HCT116 (cell line): ENCODE measurements at regions not wholly inside any gene's neighbourhood (a gene's known extent, or its start where the extent isn't known, plus 50 kb on each side); places are given as distances from the start of the nearest gene placed in this dataset.

Experiments
- ATAC-seq: fragments of 200-7000 bp; cut with Tn5 transposase; 2 replicates; pipeline ENCODE4 v1.9.1; 2020; ENCODE audit warnings: mild to moderate bottlenecking, moderate library complexity
- BruUV-seq: library from RNA; stranded (reverse); fragments of 400-500 nt; replicated peaks from 2 replicates; lab custom pipeline; 2021; lab: Mats Ljungman, UMichigan
- CTCF ChIA-PET: fragments of 300-600 bp; sonication (Branson Sonifier 250); formaldehyde crosslinking; loops from one replicate; lab custom pipeline; 2021; ENCODE audit warnings: antibody characterized with exemption; lab: Charles Lee
- POLR2A ChIA-PET: fragments of 300-600, 350-600 bp; sonication (Branson Sonifier 250); formaldehyde crosslinking; loops from one replicate; lab custom pipeline; 2021; ENCODE audit warnings: antibody characterized with exemption; lab: Charles Lee
- RAD21 ChIA-PET, 2 experiments: fragments of 300-600 bp; sonication (Branson Sonifier 250); formaldehyde crosslinking; loops; one replicate each; lab custom pipeline; 2023; ENCODE audit warnings: low total read pairs in 2 of 2; ENCODE audit not compliant: uncharacterized antibody in 2 of 2, unreplicated experiment in 2 of 2, low non-redundant PET in 1 of 2; lab: Charles Lee
- DNase-seq: peaks from one replicate; pipeline ENCODE4 v3.0.0-alpha.2; 2010; ENCODE audit warnings: low read depth, low spot score
- H2AFZ ChIP-seq: fragments of 200-600 bp; shearing (Covaris generic), sonication (generic); 2 replicates; pipeline ENCODE4 v1.6.1; 2017; ENCODE audit warnings: low read depth, mixed run types, mixed read lengths, antibody characterized with exemption, low read length; ENCODE audit not compliant: poor library complexity, severe bottlenecking
- H3K27ac ChIP-seq: 2 replicates; pipeline ENCODE4 v1.5.1; 2012; ENCODE audit warnings: low read depth, low read length
- H3K27me3 ChIP-seq: fragments of 200-600 bp; sonication (generic); 2 replicates; pipeline ENCODE4 v1.6.1; 2016; ENCODE audit warnings: mixed run types, low read length, mixed read lengths; ENCODE audit not compliant: insufficient read depth
- H3K36me3 ChIP-seq, 2 experiments: fragments of 200-500 bp in 1 of 2; fragments of 200-600 bp in 1 of 2; sonication (Bioruptor generic) in 1 of 2; sonication (generic) in 1 of 2; 2 replicates each; pipeline versions ENCODE4 v1.5.1 to v1.6.1; 2014 to 2016; ENCODE audit warnings: low read length in 2 of 2, inconsistent platforms in 1 of 2, mixed read lengths in 1 of 2, mixed run types in 1 of 2; ENCODE audit not compliant: insufficient read depth in 2 of 2, control insufficient read depth in 1 of 2
- H3K4me1 ChIP-seq, 2 experiments: fragments of 200-600 bp in 1 of 2; sonication (generic) in 1 of 2; 2 replicates each; pipeline versions ENCODE4 v1.5.1 to v1.6.1; 2012 to 2017; ENCODE audit warnings: low read length in 2 of 2, inconsistent platforms in 1 of 2, mild to moderate bottlenecking in 1 of 2, mixed read lengths in 1 of 2, mixed run types in 1 of 2, moderate library complexity in 1 of 2; ENCODE audit not compliant: insufficient read depth in 2 of 2, control insufficient read depth in 1 of 2
- H3K4me2 ChIP-seq: fragments of 200-600 bp; sonication (generic); 2 replicates; pipeline ENCODE4 v1.6.1; 2017; ENCODE audit warnings: mixed run types, low read length, mixed read lengths
- H3K4me3 ChIP-seq, 2 experiments: fragments of 200-600 bp in 1 of 2; sonication (generic) in 1 of 2; replicated peaks in 1 of 2; 2 replicates each; pipeline ENCODE4 v1.5.1; 2011 to 2016; ENCODE audit warnings: low read length in 2 of 2, control low read depth in 1 of 2, low read depth in 1 of 2, mild to moderate bottlenecking in 1 of 2, mixed read lengths in 1 of 2, mixed run types in 1 of 2
- H3K79me2 ChIP-seq: fragments of 200-600 bp; sonication (generic); 2 replicates; pipeline ENCODE4 v1.6.1; 2017; ENCODE audit warnings: mild to moderate bottlenecking, mixed run types, low read length, moderate library complexity, mixed read lengths; ENCODE audit not compliant: insufficient read depth
- H3K9ac ChIP-seq: fragments of 200-600 bp; sonication (generic); 2 replicates; pipeline ENCODE4 v1.6.1; 2016; ENCODE audit warnings: low read length, mixed read lengths
- H3K9me2 ChIP-seq: fragments of 200-600 bp; sonication (generic), shearing (Covaris generic); 2 replicates; pipeline ENCODE4 v1.6.1; 2017; ENCODE audit warnings: mixed run types, mild to moderate bottlenecking, moderate library complexity; ENCODE audit not compliant: insufficient read depth
- H3K9me3 ChIP-seq, 2 experiments: fragments of 200-500 bp in 1 of 2; fragments of 200-600 bp in 1 of 2; sonication (Bioruptor generic) in 1 of 2; sonication (generic) in 1 of 2; 2 replicates each; pipeline ENCODE4 v1.6.1; 2014 to 2017; ENCODE audit warnings: low read length in 2 of 2, mixed read lengths in 2 of 2, inconsistent platforms in 1 of 2, low read depth in 1 of 2, mild to moderate bottlenecking in 1 of 2, mixed run types in 1 of 2, moderate library complexity in 1 of 2; ENCODE audit not compliant: control insufficient read depth in 1 of 2, insufficient read depth in 1 of 2
- H4K20me1 ChIP-seq: fragments of 200-600 bp; sonication (generic), shearing (Covaris generic); 2 replicates; pipeline ENCODE4 v1.6.1; 2017; ENCODE audit warnings: mixed run types, mild to moderate bottlenecking, moderate library complexity; ENCODE audit not compliant: insufficient read depth
- EGR1 ChIP-seq: IDR thresholded peaks from 2 replicates; pipeline ENCODE4 v1.6.1; 2012; ENCODE audit warnings: low read depth
- ELF1 ChIP-seq: IDR thresholded peaks from 2 replicates; pipeline ENCODE4 v1.6.1; 2012; ENCODE audit warnings: low read depth, borderline replicate concordance
- JUND ChIP-seq: IDR thresholded peaks from 2 replicates; pipeline ENCODE4 v1.6.1; 2012
- SIN3A ChIP-seq: IDR thresholded peaks from 2 replicates; pipeline ENCODE4 v1.6.1; 2012; ENCODE audit warnings: low read depth
- TCF7L2 ChIP-seq: IDR thresholded peaks from 2 replicates; pipeline ENCODE4 v1.7.0; 2011; ENCODE audit warnings: borderline replicate concordance, inconsistent platforms; ENCODE audit not compliant: insufficient read depth, insufficient read length; ENCODE audit errors: extremely low read depth
- ZNF274 ChIP-seq: fragments of 200-500 bp; sonication (Bioruptor generic); IDR thresholded peaks from 2 replicates; pipeline ENCODE4 v1.6.1; 2014; ENCODE audit warnings: mild to moderate bottlenecking, low read depth, low read length, inconsistent platforms
- intact Hi-C: fragments of 100-400 bp; cut with micrococcal nuclease; formaldehyde crosslinking; loops from 2 replicates; pipeline ENCODE4 v1.10.0; 2022
- TF ChIP-seq, protein P1 (sequence below), 3 experiments: fragments of 200-600 bp in 1 of 3; sonication (generic) in 1 of 3; IDR thresholded peaks in 2 of 3; conservative IDR thresholded peaks in 1 of 3; 2 replicates each; pipeline ENCODE4 v1.5.1; 2012 to 2017; ENCODE audit warnings: low read depth in 2 of 3, low read length in 2 of 3, antibody characterized with exemption in 1 of 3, borderline replicate concordance in 1 of 3, control low read depth in 1 of 3, mild to moderate bottlenecking in 1 of 3, mixed read lengths in 1 of 3, mixed run types in 1 of 3, moderate library complexity in 1 of 3; ENCODE audit not compliant: insufficient read depth in 1 of 3
- TF ChIP-seq, protein P2 (sequence below): IDR thresholded peaks from 2 replicates; pipeline ENCODE4 v1.6.1; 2011; ENCODE audit warnings: mild to moderate bottlenecking, low read length, moderate library complexity; ENCODE audit not compliant: insufficient replicate concordance; ENCODE audit errors: extremely low read depth
- TF ChIP-seq, protein P3 (sequence below): IDR thresholded peaks from 2 replicates; pipeline ENCODE4 v1.6.1; 2012

DNA sequence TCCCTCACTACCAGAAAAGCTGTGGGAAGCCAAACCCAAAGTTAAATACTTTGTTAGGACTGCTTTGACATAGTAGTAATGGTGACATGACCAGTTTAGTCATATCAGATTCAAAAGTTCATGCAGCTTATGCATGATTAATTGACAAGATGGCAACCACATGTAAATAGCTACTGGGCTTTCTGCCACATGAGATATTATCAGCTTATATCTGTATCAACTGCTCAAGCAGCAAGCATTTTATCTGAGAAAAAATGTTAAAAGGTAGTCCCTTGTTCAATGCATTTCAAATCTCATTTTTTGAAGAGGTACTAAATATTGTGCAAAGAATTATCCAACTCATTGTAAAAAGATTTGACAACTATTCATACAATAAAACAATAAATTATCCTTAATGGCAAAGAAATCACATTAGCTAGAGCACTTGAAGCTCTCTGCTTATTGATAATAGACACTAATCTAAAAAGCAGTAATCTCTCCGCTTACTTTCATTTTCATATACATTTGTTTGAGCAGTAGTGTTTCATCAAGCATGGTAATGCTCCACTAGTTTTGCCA, 993.6 kb upstream of the NXPH2 start:
- ChIA-PET RAD21 (no interaction called here), POLR2A (no interaction called here), CTCF (no interaction called here)
- ATAC-seq (no peak), DNase-seq (no peak)
- Histone ChIP-seq H3K27me3 (no peaks in the 10 kb centered on the region), H3K4me3 (no peak overlapping the region), H3K9me3 (no peaks in the 10 kb centered on the region), H3K79me2 (no peaks in the 10 kb centered on the region), H3K4me2 (no peak overlapping the region), H3K9ac (no peak overlapping the region), H3K36me3 (no peaks in the 10 kb centered on the region), H3K27ac (no peak overlapping the region), H2AFZ (no peak overlapping the region), H4K20me1 (no peaks in the 10 kb centered on the region), H3K4me1 (no peaks in the 10 kb centered on the region), H3K9me2 (no peaks in the 10 kb centered on the region)
- BruUV-seq = no TSS peak
- TF ChIP-seq, protein P1, sequence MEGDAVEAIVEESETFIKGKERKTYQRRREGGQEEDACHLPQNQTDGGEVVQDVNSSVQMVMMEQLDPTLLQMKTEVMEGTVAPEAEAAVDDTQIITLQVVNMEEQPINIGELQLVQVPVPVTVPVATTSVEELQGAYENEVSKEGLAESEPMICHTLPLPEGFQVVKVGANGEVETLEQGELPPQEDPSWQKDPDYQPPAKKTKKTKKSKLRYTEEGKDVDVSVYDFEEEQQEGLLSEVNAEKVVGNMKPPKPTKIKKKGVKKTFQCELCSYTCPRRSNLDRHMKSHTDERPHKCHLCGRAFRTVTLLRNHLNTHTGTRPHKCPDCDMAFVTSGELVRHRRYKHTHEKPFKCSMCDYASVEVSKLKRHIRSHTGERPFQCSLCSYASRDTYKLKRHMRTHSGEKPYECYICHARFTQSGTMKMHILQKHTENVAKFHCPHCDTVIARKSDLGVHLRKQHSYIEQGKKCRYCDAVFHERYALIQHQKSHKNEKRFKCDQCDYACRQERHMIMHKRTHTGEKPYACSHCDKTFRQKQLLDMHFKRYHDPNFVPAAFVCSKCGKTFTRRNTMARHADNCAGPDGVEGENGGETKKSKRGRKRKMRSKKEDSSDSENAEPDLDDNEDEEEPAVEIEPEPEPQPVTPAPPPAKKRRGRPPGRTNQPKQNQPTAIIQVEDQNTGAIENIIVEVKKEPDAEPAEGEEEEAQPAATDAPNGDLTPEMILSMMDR (IDR thresholded peaks at IDR 0.05 in 2 of 3, conservative IDR thresholded peaks at IDR 0.05 in 1 of 3; ENCODE audit: borderline replicate concordance in 1 of 3, insufficient read depth in 1 of 3, low read depth in 2 of 3, low read length in 2 of 3) = no peak
- TF ChIP-seq, protein P2, sequence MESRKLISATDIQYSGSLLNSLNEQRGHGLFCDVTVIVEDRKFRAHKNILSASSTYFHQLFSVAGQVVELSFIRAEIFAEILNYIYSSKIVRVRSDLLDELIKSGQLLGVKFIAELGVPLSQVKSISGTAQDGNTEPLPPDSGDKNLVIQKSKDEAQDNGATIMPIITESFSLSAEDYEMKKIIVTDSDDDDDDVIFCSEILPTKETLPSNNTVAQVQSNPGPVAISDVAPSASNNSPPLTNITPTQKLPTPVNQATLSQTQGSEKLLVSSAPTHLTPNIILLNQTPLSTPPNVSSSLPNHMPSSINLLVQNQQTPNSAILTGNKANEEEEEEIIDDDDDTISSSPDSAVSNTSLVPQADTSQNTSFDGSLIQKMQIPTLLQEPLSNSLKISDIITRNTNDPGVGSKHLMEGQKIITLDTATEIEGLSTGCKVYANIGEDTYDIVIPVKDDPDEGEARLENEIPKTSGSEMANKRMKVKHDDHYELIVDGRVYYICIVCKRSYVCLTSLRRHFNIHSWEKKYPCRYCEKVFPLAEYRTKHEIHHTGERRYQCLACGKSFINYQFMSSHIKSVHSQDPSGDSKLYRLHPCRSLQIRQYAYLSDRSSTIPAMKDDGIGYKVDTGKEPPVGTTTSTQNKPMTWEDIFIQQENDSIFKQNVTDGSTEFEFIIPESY = no peak
- no peak for TF ChIP-seq TCF7L2
- no peak for TF ChIP-seq EGR1
- no peak for TF ChIP-seq ELF1
- no peak for TF ChIP-seq ZNF274
- no peak for TF ChIP-seq SIN3A
- no peak for TF ChIP-seq JUND
- TF ChIP-seq, protein P3, sequence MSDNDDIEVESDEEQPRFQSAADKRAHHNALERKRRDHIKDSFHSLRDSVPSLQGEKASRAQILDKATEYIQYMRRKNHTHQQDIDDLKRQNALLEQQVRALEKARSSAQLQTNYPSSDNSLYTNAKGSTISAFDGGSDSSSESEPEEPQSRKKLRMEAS = no peak
- intact Hi-C loops = no loop called here
